ENCODE measurements at regions not wholly inside any gene's neighbourhood (a gene's known extent, or its start where the extent isn't known, plus 50 kb on each side); places are given as distances from the start of the nearest gene placed in this dataset.
"Not testable (repeated sequence)": the region's sequence is repeated elsewhere in the genome, so short reads cannot be mapped to it uniquely, and the experiment has no call there.

- no peak for DNase-seq
Measured at GRCh38 chr3:87792534-87793336, 266.1 kb downstream of the CGGBP1 start, which contains the start of gene HTR1F. HTR1F (plus strand) TSS chr3:87792706.

GRCh38 chr3:87792198-87792533, 266.6 kb downstream of the CGGBP1 start:
- DNase-seq: no peak

- DNase-seq: no peak
Measured at GRCh38 chr3:87791248-87792027, 267.4 kb downstream of the CGGBP1 start.

GRCh38 chr3:87789049-87789448, 269.8 kb downstream of the CGGBP1 start:
- DNase-seq: not testable (repeated sequence)

GRCh38 chr3:87788516-87788915, 270.3 kb downstream of the CGGBP1 start:
- no peak for DNase-seq

- no peak for DNase-seq
Measured at GRCh38 chr3:87780811-87781210, 278.0 kb downstream of the CGGBP1 start.

- DNase-seq: no peak
Measured at GRCh38 chr3:87778876-87779275, 279.9 kb downstream of the CGGBP1 start.

- DNase-seq: no peak
Measured at GRCh38 chr3:87771337-87772192, 287.2 kb downstream of the CGGBP1 start.

- no peak for DNase-seq
Measured at GRCh38 chr3:87766721-87767120, 292.1 kb downstream of the CGGBP1 start.

- no peak for DNase-seq
Measured at GRCh38 chr3:87765256-87765655, 293.5 kb downstream of the CGGBP1 start.

GRCh38 chr3:87761795-87762194, 297.0 kb downstream of the CGGBP1 start:
- DNase-seq: no peak

GRCh38 chr3:87761341-87761740, 297.5 kb downstream of the CGGBP1 start:
- DNase-seq: no peak

GRCh38 chr3:87756616-87757015, 302.2 kb downstream of the CGGBP1 start:
- no peak for DNase-seq

- no peak for DNase-seq
Measured at GRCh38 chr3:87755852-87756251, 303.0 kb downstream of the CGGBP1 start.

- DNase-seq: no peak
Measured at GRCh38 chr3:87742250-87742649, 316.6 kb downstream of the CGGBP1 start.

GRCh38 chr3:87740894-87741293, 317.9 kb downstream of the CGGBP1 start:
- not testable (repeated sequence) for DNase-seq

- not testable (repeated sequence) for DNase-seq
Measured at GRCh38 chr3:87737817-87738216, 321.0 kb downstream of the CGGBP1 start.

GRCh38 chr3:87733671-87734367, 325.0 kb downstream of the CGGBP1 start:
- no peak for DNase-seq

- no peak for DNase-seq
Measured at GRCh38 chr3:87732294-87732693, 326.5 kb downstream of the CGGBP1 start.

- DNase-seq: no peak
Measured at GRCh38 chr3:87727783-87728182, 331.0 kb downstream of the CGGBP1 start.

GRCh38 chr3:87719060-87719459, 339.7 kb downstream of the CGGBP1 start:
- no peak for DNase-seq

GRCh38 chr3:87710511-87710910, 348.3 kb downstream of the CGGBP1 start:
- DNase-seq: no peak

GRCh38 chr3:87710028-87710427, 348.8 kb downstream of the CGGBP1 start:
- no peak for DNase-seq
